Caki2 (cell line): ENCODE measurements at regions not wholly inside any gene's neighbourhood (a gene's known extent, or its start where the extent isn't known, plus 50 kb on each side); places are given as distances from the start of the nearest gene placed in this dataset.

Source experiments
- DNase-seq: peaks from one replicate; pipeline ENCODE4 v3.0.0-alpha.2; 2015; ENCODE audit warnings: low read depth
- in situ Hi-C: cut with HindIII; loops from 2 replicates; pipeline ENCODE4 v1.10.0; 2016; ENCODE audit warnings: low sequenced_read_pairs, low pct_unique_long_range_greater_than_20kb, mixed read lengths

DNA sequence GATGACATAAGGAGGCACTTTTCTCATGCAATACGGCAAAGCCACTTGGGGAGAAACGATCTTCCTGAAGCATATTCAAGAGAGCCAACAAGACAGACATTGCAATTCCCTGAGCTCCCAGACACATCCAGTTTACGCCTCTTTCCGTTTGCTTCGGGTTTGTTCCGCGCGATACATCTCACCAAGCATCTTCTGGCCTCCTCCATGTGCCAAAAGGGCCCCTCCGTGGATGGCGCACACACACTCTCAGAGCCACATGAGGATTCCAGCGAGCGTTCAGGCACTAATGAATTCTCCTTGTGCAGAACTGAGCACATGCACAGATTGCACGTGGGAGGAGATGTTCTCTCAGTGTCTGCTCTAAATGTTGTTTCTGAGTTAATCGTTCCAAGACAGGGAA is 146.7 kb upstream of the SHISA6 start:
- in situ Hi-C loops = no loop called here
- DNase-seq = no peak

DNA sequence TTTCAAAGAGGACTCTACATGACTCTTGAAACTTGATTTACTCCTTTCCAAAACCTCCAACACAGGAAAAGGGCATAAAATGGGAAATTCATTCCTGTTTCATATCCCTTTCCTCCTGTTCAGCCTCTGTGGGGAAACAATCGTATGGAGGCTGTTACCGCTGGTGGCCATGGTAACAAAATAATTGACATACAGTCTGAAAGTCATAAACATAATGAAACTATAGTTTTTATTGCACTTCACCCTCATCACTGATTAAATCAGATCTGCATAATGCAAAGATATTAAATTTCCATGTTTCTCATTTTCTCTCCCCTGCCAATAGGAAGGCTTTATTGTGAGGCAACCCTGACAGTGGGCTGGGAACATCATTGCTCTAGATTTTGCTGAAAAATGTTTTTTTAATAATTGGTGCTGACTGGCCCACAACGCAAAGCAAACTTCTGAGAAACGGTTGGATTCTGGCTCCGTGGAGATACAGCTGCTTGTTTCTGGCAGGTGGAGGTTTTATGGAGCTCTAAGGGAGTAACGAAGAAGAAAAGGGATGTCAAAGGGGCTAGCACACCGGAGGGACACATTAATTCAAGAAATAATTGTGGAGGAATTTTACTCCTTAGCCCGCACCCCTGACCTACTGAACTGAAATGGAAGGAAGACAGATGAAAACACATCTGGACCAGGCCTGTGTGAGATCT is 154.2 kb upstream of the SHISA6 start:
- no peak for DNase-seq
- in situ Hi-C loops = no loop called here

DNA sequence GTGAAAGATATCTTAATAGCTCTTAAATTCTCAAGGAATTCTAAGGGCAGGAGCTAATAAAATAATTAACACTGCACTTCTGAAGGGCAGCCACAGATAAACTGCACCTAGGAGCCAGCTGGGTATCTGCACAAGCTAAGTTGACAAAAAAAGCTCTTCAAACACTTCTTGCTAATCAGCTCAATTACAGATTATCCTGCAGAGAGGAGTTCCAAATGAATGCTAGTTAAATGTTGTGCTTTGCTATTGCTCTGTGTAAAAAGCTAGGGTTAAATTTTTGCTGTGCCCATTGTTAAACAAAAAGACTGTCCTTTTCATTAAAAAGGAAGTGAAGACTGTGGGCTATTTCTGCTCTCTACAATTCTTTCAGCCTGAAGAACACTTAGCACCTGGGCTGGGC is 158.5 kb upstream of the SHISA6 start:
- in situ Hi-C loops = no loop called here
- no peak for DNase-seq

DNA sequence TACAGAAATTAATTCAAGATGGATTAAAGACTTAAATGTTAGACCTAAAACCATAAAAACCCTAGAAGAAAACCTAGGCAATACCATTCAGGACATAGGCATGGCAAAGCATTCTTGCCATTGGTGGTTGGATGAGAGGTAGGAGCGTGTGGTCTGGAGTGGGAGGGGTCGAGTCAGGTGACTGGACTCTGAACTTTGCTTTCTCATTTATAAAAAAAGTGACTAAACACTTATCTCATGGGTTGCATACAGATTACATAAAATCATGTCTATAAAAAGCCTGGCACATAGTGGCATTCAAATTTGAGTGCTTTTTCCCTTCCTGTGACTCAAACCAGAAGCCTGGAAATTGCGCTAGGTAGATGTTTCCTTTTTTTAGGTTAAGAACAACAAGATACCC is 159.7 kb upstream of the SHISA6 start:
- in situ Hi-C loops = no loop called here

DNA sequence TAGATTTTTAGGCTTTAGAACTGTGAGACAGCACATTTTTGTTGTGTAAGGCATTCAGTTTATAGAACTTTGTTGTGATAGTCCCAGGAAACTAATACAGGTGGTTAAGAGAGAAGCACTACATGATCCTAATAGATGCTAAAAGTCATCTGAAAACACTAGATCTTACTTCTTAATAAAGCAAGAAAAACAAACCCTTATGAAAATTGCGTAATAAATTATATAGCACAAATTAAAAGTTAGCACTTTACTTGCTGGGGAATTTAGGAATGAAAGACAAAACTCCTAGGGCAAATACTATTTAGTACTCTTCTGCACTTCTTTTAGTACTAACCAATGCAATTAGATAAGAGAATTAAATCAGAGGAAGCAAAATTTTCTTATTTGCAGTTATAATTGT is 163.3 kb upstream of the SHISA6 start:
- no peak for DNase-seq
- in situ Hi-C loops = no loop called here

More for the DNA sequence above, 159.7 kb upstream of the SHISA6 start:
- DNase-seq = no peak

DNA sequence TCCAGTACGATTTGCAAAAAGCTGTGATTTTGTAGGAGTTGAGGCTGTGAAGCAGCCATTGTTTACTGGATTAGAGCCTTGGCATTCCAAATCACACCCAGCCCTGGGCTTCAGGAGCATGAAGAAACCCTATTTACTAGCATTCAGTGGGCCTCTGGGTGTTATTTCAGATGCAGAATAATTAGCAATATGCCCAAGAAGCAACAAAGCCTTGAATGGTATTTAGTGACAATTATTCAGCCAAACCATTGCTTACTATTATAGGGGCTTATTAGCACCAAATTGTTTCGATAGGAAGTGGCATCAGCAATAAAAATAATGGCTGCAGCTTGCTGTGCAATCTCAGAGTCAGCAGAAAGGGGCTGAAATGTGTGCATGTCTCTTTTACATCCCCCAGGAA is 166.6 kb upstream of the SHISA6 start:
- in situ Hi-C loops = no loop called here
- no peak for DNase-seq

DNA sequence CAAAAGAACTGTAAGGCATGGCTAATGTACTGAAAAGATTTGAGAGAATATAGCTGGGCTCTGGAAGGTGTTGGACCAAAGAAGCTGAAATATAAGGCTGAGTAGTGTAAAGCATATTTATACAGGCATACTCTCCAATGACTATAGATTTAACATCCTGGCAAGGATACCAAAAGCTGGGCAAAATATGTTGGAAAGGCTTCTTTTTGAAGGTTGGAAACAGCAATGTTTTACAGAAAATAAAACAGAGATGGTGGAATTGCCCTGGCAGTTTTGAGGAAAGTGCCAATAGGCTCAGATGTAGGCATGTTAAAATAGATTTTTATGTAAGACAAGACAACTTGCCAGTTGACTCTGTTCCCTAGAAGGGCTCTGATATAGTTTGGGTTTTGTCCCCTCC is 184.1 kb upstream of the SHISA6 start:
- DNase-seq = no peak

DNA sequence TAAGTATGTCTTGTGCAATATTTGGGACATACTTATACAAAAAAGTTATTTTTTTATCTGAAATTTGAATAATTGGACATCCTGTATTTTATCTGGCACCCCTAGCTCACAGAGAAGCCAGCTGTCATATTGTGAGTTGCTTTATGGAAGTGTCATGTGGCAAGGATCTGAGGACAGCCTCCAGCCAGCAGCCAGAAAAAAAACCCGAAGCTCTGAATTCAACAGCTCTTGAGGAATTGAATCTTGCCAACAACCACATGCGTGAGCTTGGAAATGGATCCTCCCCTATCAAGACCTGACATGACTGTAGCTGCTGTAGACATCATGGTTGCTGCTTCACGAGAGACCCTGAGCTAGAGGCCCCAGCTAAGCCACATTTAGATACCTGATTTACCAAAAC is 187.2 kb upstream of the SHISA6 start:
- in situ Hi-C loops = no loop called here
- no peak for DNase-seq

More for the DNA sequence above, 184.1 kb upstream of the SHISA6 start:
- in situ Hi-C loops = no loop called here

DNA sequence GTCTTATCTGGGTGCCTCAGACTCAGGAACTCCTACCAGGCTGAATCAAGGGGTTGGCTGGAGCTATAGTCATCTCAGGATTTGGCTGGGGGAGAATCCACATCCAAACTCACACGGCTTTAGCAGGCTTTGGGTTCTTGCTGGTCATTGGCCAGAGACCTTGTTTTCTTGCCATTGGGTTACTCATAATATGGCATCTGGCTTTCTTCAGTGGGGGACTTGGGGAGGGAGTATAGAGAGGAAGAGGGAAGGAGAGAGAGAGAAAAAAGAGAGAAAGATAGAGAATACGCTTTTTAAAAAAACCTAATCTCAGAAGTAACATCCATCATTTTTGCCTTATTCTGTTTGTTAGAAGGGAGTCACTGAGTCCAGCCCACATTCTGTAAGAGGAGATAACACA is 191.5 kb upstream of the SHISA6 start:
- in situ Hi-C loops = no loop called here
- DNase-seq = no peak

DNA sequence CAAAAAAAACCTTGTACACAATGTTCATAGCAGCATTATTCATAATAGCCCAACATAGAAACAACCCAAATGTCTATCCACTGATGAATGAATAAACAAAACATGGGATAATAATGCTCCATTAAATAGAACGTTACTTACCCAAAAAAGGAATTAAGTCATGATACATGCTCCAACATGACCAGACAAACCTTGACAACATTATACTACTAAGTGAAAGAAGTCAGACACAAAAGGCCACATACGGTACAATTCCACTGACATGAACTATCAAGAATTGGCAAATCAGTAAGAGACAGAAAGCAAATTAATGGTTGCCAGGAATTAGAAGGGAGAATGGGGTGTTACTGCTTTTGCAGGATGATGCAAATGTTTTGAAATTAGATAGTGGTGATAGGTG is 193.8 kb upstream of the SHISA6 start:
- DNase-seq = no peak
- in situ Hi-C loops = no loop called here

DNA sequence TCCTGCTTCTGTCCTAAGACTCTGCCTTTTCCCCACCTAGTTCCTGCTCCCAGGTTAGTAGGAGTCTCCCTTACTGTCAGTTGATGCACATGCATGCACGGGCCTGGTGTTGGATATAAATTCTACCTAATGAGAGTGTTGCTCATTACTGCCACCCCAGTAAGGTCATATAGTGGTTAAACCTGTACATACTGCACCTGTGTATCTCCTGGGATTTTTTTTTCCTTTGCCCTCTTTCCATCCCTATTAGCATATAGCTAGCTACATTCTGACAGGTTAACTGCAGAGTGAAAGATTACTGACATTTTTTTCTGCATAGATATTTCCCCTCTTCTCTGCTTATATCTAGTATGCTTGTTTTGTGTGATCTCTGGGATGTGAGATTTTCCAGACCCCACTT is 201.5 kb upstream of the PIRT start:
- DNase-seq = no peak
- in situ Hi-C loops = no loop called here

DNA sequence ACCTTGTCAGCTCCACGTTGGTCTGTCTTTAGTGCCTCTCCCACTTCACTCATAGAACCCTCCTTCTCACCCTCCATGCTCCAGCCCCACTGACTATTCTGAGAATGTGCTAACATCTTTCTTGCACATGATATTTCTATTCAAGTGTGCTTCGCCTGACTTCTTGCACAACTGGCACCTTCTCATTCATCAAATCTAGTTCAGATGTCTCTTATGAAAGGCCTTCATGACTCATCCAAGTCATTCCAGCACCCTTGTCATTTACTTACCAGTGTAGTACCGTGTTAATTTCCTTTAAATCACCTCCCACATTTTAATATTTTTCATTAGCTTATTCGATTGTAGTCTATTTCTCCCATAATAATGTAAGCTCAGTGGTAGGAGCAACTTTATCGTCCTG is 197.8 kb upstream of the PIRT start:
- no peak for DNase-seq
- in situ Hi-C loops = no loop called here

DNA sequence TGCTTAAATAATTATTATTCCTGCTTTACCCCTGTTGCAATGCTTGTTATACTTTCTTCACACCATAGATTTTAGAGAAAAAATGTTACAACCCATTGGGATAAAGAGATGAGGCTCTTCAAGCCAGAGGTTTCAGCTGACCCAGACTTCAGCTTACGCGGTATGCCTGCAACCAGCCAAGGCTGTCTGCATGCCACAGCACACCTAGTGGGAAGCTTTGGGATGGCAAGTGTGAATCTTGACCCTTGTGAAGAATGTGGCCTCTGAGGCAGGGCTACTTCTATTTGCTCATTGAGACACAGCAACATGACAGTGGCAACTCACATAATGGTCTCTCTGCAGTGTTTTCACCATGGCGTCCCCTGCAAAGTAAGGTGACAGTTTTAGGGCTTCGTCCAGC is 193.9 kb upstream of the PIRT start:
- DNase-seq = no peak
- in situ Hi-C loops = no loop called here

DNA sequence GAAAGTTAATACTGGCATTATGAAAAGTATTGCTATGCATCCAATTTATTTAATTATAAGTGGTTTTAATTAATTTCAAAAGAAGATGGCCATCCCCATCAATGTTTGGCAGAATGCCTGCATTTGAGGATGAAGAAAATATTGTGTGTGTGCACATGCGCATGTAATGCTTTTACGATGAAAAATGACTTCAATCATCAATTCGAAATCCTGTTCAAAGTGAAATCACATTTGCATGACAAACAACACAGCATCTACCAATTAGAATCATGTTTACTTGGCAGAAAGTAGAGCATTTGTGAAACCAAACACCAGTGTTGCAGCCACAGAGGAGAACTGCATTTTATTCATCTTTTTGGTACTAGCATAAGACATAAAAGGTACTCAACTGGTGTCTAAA is 191.9 kb upstream of the PIRT start:
- no peak for DNase-seq
- in situ Hi-C loops = no loop called here

DNA sequence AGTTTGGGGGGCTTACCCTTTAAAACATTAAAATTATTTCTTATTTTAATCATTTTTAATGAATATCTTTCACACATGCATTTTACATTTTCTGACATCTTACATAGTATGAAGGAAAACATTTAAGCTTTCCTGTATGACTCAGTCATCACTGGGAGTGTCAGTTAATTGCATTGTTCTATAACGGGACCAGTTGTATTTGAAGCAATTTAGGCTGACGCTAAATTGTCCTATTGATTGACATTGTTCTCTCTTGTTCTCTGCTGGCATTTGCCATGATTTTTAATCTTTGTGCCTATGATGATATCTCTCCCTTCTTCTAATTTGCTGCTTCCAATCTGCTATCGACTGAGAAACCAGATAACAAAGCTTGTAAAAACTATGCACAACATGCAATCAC is 190.5 kb upstream of the PIRT start:
- no peak for DNase-seq
- in situ Hi-C loops = no loop called here

DNA sequence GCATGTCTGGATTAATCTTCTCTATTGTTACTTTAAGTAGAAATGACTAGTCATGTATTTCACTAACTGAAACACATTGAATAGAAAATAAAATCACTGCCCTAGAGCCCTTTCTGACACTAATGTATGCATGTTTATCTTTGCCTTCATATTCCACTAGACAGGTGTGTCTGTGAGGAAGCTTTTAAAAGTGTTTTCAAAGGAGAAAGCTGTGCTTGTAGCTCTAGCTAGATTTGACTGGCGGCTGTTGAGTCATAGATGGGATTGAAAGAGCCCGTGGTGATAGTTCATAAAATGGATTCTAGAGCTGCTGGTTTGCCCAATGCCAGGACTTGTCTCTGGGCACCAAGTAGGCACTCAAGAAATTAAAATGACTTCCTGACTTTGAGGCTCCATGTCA is 189.0 kb upstream of the PIRT start:
- in situ Hi-C loops = no loop called here

DNA sequence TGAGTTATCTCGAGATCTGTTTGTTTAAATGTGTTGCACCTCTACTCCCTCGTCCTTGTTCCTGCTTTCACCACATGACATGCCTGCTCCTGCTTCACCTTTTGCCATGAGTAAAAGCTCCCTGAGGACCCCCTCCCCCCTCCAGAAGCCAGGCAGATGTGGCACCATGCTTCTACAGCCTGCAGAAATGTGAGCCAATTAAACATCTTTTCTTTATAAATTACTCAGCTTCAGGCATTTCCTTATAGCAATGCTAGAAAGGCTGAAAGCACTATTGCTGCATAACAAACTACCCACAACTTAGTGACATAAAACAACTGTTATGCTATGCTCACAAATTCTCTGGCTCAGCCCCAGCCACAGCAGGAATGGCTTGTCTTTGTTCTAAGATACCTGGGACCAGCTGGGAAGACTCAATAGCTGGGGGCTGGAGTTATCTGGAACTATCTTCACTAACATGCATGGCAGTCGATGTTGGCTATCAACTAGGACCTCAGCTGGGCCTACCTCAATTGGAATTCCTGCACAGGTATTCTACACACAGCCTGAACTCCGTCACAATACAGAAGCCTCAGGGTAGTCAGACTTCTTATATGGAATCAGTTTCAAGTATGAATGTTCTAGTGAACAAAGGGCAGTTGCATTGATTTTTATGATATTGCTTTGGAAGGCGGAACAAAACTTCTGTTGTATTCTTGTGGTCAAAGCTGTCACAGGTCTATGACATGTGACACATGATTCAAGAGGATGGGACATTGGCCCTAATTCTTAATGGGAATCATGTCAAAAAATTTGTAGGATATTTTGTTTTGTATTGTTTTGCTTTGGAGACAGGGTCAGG is 186.0 kb upstream of the PIRT start:
- DNase-seq = no peak
- in situ Hi-C loops = no loop called here

More for the DNA sequence above, 189.0 kb upstream of the PIRT start:
- no peak for DNase-seq

DNA sequence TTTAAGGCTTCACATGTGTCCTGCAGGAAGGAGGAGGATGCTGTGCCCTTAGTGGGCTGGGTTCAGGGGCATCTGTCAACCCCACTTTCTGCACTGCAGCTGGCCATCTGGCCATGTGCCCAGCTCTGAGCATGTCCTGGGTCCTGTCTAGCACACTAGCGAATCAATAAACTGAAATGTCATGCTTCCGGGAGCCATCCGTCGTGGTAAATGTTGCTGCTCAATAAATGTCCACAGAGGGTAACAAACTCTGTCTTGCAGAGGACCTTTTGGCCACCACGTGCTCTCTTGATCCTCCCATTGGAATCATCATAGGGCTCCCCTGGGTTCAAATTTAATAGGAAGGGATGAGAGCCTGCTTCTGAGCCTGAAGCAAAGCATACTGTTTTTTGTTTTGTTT is 168.6 kb upstream of the PIRT start:
- DNase-seq = no peak
- in situ Hi-C loops = no loop called here

DNA sequence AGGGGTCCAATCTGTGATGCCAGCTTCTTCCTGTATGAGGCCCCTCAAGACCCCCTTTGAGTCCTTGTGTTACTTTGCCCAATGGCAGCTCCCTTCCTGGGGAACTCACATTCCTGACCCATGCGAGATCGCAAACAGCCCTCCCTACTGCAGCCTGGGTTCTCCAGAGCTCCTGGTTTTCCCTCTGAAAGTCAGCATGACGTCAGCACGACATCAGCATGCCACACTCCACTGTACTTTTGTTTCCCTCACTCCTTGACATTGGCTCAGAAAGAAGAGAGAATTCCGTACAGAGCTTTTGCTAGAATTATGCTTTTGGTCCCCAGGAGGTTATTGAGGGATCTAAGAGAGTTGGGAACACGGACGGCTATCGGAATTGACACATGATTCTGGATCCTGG is 168.1 kb upstream of the PIRT start:
- in situ Hi-C loops = no loop called here
- no peak for DNase-seq

DNA sequence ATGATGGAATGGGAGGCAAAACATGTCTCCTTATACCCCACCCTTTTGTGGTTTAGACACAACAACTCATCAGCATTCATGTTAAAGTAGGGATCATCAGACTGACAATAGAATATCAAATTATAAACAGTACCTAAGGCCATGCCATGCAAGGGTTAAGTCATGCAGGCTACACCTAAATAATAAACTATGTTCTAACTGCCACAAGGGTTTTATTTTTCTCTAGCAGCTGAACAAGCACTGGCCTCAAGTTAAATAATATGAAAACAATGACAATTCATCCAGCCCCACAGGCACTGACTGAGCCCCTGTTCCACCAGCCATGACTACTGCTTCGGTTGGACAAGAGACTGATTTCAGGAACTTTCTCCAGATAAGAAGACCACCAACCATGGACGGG is 164.5 kb upstream of the PIRT start:
- in situ Hi-C loops = no loop called here
- no peak for DNase-seq
